ENCODE measurements at regions not wholly inside any gene's neighbourhood (a gene's known extent, or its start where the extent isn't known, plus 50 kb on each side); places are given as distances from the start of the nearest gene placed in this dataset.

GRCh38 chr1:232891071-232891470 is 59.3 kb upstream of the NTPCR start:
- TF ChIP-seq CTCF (conservative IDR thresholded peaks at IDR 0.05; ENCODE audit: low read depth, low read length): no peak
- no peak for TF ChIP-seq EZH2 (IDR thresholded peaks at IDR 0.05; ENCODE audit: borderline replicate concordance, low read depth, low read length, poor library complexity, severe bottlenecking)

Measured in A673 (cell line).